ENCODE measurements at regions not wholly inside any gene's neighbourhood (a gene's known extent, or its start where the extent isn't known, plus 50 kb on each side); places are given as distances from the start of the nearest gene placed in this dataset.

DNA sequence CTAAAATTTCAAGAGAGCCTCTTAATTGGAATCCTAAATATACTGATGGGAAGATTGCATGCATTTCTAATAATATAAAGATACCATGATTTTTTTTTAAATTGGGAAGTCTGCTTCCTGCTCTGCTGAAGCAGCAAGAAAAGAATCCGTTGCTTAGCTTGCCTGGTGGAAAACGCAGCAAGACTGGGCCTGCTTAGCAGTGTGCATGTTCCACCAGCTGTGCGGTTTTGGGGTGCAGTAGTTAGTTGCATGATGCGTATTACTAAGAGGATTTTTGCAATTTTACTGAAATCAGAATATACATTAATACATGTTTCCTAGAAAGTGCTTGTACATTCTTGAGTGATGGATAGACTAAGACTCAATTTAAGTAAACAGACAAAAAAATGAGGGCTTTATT, 319.9 kb downstream of the CMPK2 start:
- no peaks in the 10 kb centered on the region for H3K79me2 ChIP-seq (ENCODE audit: insufficient read depth, low read length)
- POLR2A ChIA-PET = no interaction called here
- intact Hi-C loops (cut with micrococcal nuclease; ENCODE audit: unreplicated experiment) (no loop called here), in situ Hi-C loops (cut with HindIII; ENCODE audit: extremely low pct_ligation_motif_present, low pct_unique_long_range_greater_than_20kb) (no loop called here)
- WGBS (ENCODE audit: low lambda C conversion rate) = 23% methylated on average over 4 of the region's 4 CpGs
- H2AFZ ChIP-seq (ENCODE audit: low read length) = no peak overlapping the region
- CTCF ChIA-PET (ENCODE audit: low intra/inter-chr PET ratio, low total read pairs) = no interaction called here
- no peaks in the 10 kb centered on the region for H3K4me1 ChIP-seq (ENCODE audit: insufficient read depth, low read length)
- no peak overlapping the region for H3K4me2 ChIP-seq (ENCODE audit: low read depth, low read length)
- FAIRE-seq (no peak), ATAC-seq (no peak), DNase-seq (ENCODE audit: low spot score) (no peak)
- no peak overlapping the region for H3K4me3 ChIP-seq (replicated peaks in 1 of 3; ENCODE audit: insufficient read depth in 1 of 3, low read depth in 2 of 3, low read length in 3 of 3)
- H3K9me3 ChIP-seq (ENCODE audit: low read length) = peaks cover 28% of the 10 kb centered on the region
- no peaks in the 10 kb centered on the region for H3K36me3 ChIP-seq (replicated peaks in 1 of 2; ENCODE audit: control insufficient read depth in 1 of 2, insufficient read depth in 2 of 2, low read length in 2 of 2)
- no peaks in the 10 kb centered on the region for H3K27me3 ChIP-seq (ENCODE audit: control insufficient read depth in 1 of 2, insufficient read depth in 2 of 2, low read length in 2 of 2)
- H4K20me1 ChIP-seq (ENCODE audit: insufficient read depth, low read length) = no peaks in the 10 kb centered on the region
- no peak overlapping the region for H3K27ac ChIP-seq (ENCODE audit: extremely low read length, insufficient read depth, low read length)
- H3K9ac ChIP-seq (ENCODE audit: insufficient read depth, low read depth, low read length) = no peak overlapping the region
- no TSS peak for BruUV-seq (replicated peaks)
- TF ChIP-seq, protein P1, sequence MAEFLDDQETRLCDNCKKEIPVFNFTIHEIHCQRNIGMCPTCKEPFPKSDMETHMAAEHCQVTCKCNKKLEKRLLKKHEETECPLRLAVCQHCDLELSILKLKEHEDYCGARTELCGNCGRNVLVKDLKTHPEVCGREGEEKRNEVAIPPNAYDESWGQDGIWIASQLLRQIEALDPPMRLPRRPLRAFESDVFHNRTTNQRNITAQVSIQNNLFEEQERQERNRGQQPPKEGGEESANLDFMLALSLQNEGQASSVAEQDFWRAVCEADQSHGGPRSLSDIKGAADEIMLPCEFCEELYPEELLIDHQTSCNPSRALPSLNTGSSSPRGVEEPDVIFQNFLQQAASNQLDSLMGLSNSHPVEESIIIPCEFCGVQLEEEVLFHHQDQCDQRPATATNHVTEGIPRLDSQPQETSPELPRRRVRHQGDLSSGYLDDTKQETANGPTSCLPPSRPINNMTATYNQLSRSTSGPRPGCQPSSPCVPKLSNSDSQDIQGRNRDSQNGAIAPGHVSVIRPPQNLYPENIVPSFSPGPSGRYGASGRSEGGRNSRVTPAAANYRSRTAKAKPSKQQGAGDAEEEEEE (CRISPR knock-in tag; IDR thresholded peaks at IDR 0.05; ENCODE audit: borderline replicate concordance) = no peak
- TF ChIP-seq, protein P2, sequence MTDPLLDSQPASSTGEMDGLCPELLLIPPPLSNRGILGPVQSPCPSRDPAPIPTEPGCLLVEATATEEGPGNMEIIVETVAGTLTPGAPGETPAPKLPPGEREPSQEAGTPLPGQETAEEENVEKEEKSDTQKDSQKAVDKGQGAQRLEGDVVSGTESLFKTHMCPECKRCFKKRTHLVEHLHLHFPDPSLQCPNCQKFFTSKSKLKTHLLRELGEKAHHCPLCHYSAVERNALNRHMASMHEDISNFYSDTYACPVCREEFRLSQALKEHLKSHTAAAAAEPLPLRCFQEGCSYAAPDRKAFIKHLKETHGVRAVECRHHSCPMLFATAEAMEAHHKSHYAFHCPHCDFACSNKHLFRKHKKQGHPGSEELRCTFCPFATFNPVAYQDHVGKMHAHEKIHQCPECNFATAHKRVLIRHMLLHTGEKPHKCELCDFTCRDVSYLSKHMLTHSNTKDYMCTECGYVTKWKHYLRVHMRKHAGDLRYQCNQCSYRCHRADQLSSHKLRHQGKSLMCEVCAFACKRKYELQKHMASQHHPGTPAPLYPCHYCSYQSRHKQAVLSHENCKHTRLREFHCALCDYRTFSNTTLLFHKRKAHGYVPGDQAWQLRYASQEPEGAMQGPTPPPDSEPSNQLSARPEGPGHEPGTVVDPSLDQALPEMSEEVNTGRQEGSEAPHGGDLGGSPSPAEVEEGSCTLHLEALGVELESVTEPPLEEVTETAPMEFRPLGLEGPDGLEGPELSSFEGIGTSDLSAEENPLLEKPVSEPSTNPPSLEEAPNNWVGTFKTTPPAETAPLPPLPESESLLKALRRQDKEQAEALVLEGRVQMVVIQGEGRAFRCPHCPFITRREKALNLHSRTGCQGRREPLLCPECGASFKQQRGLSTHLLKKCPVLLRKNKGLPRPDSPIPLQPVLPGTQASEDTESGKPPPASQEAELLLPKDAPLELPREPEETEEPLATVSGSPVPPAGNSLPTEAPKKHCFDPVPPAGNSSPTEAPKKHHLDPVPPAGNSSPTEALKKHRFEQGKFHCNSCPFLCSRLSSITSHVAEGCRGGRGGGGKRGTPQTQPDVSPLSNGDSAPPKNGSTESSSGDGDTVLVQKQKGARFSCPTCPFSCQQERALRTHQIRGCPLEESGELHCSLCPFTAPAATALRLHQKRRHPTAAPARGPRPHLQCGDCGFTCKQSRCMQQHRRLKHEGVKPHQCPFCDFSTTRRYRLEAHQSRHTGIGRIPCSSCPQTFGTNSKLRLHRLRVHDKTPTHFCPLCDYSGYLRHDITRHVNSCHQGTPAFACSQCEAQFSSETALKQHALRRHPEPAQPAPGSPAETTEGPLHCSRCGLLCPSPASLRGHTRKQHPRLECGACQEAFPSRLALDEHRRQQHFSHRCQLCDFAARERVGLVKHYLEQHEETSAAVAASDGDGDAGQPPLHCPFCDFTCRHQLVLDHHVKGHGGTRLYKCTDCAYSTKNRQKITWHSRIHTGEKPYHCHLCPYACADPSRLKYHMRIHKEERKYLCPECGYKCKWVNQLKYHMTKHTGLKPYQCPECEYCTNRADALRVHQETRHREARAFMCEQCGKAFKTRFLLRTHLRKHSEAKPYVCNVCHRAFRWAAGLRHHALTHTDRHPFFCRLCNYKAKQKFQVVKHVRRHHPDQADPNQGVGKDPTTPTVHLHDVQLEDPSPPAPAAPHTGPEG (CRISPR knock-in tag; IDR thresholded peaks at IDR 0.05) = no peak
- TF ChIP-seq PLRG1 (conservative IDR thresholded peaks at IDR 0.05) (no peak), MIER2 (CRISPR knock-in tag; IDR thresholded peaks at IDR 0.05) (no peak), NR2C2 (CRISPR knock-in tag; IDR thresholded peaks at IDR 0.05; ENCODE audit: borderline replicate concordance) (no peak), ONECUT2 (CRISPR knock-in tag; IDR thresholded peaks at IDR 0.05) (no peak), ZFYVE20 (CRISPR knock-in tag; IDR thresholded peaks at IDR 0.05; ENCODE audit: borderline replicate concordance, low read depth) (no peak), ZNF251 (CRISPR knock-in tag; IDR thresholded peaks at IDR 0.05) (no peak), ZNF407 (CRISPR knock-in tag; IDR thresholded peaks at IDR 0.05; ENCODE audit: not compliant biosample characterization) (no peak)

All from HepG2 (cell line).